Neural progenitor cell (in vitro differentiated cells): ENCODE measurements at regions not wholly inside any gene's neighbourhood (a gene's known extent, or its start where the extent isn't known, plus 50 kb on each side); places are given as distances from the start of the nearest gene placed in this dataset.

Source experiments
- DNase-seq: peaks from one replicate; pipeline ENCODE4 v3.0.0-alpha.2; 2016; ENCODE audit warnings: low spot score
- H2AFZ ChIP-seq: fragments of 200-600 bp; sonication (generic); replicated peaks from 2 replicates; pipeline ENCODE4 v1.6.1; 2016; ENCODE audit warnings: antibody characterized with exemption
- H3F3A ChIP-seq: fragments of 200-600 bp; sonication (generic); 2 replicates; pipeline ENCODE4 v1.6.1; 2016; ENCODE audit warnings: antibody characterized with exemption, low read depth
- H3K27ac ChIP-seq: fragments of 200-600 bp; sonication (generic); 2 replicates; pipeline ENCODE4 v1.5.1; 2016; ENCODE audit warnings: mild to moderate bottlenecking
- H3K27me3 ChIP-seq: fragments of 200-600 bp; sonication (generic); 2 replicates; pipeline ENCODE4 v1.6.1; 2016; ENCODE audit warnings: mild to moderate bottlenecking, moderate library complexity
- H3K36me3 ChIP-seq: fragments of 200-600 bp; sonication (generic); 2 replicates; pipeline ENCODE4 v1.5.1; 2016
- H3K4me1 ChIP-seq: fragments of 200-600 bp; sonication (generic); 2 replicates; pipeline ENCODE4 v1.6.1; 2016; ENCODE audit warnings: mixed run types
- H3K4me2 ChIP-seq: fragments of 200-600 bp; sonication (generic); 2 replicates; pipeline ENCODE4 v1.6.1; 2016
- H3K4me3 ChIP-seq: fragments of 200-600 bp; sonication (generic); 2 replicates; pipeline ENCODE4 v1.5.1; 2016
- H3K79me2 ChIP-seq: fragments of 200-600 bp; sonication (generic); 2 replicates; pipeline ENCODE4 v1.6.1; 2016; ENCODE audit warnings: low read depth
- H3K9ac ChIP-seq: fragments of 200-600 bp; sonication (generic); 2 replicates; pipeline ENCODE4 v1.6.1; 2016
- H3K9me3 ChIP-seq: fragments of 200-600 bp; sonication (generic); 2 replicates; pipeline ENCODE4 v1.5.1; 2016; ENCODE audit warnings: low read depth
- H4K20me1 ChIP-seq: fragments of 200-600 bp; sonication (generic); 2 replicates; pipeline ENCODE4 v1.6.1; 2016; ENCODE audit warnings: low read depth
- H3K27ac Mint-ChIP-seq: 3 replicates; pipeline ENCODE4 v1.8.0; 2021; ENCODE audit warnings: mixed read lengths
- H3K27me3 Mint-ChIP-seq: 2 replicates; pipeline ENCODE4 v1.8.0; 2022; ENCODE audit warnings: low read depth, mild to moderate bottlenecking, inconsistent platforms, moderate library complexity, mixed read lengths; ENCODE audit not compliant: insufficient read depth
- H3K36me3 Mint-ChIP-seq: 3 replicates; pipeline ENCODE4 v1.8.0; 2021; ENCODE audit warnings: mixed read lengths
- H3K4me1 Mint-ChIP-seq: 3 replicates; pipeline ENCODE4 v1.8.0; 2021; ENCODE audit warnings: mixed read lengths
- H3K4me3 Mint-ChIP-seq: 3 replicates; pipeline ENCODE4 v1.8.0; 2021; ENCODE audit warnings: mild to moderate bottlenecking, moderate library complexity, mixed read lengths
- H3K9me3 Mint-ChIP-seq: 3 replicates; pipeline ENCODE4 v1.8.0; 2020; ENCODE audit warnings: mixed read lengths
- EZH2 ChIP-seq: fragments of 200-600 bp; sonication (generic); IDR thresholded peaks from 2 replicates; pipeline ENCODE4 v1.6.1; 2017; ENCODE audit warnings: antibody characterized with exemption, mild to moderate bottlenecking, moderate library complexity
- EZH2phosphoT487 ChIP-seq: fragments of 200-600 bp; sonication (generic); IDR thresholded peaks from 2 replicates; pipeline ENCODE4 v1.6.1; 2017; ENCODE audit warnings: antibody characterized with exemption
- TF ChIP-seq, protein P1 (sequence below): fragments of 200-600 bp; sonication (generic); IDR thresholded peaks from 2 replicates; pipeline ENCODE4 v1.5.1; 2017; ENCODE audit warnings: antibody characterized with exemption, mild to moderate bottlenecking

DNA sequence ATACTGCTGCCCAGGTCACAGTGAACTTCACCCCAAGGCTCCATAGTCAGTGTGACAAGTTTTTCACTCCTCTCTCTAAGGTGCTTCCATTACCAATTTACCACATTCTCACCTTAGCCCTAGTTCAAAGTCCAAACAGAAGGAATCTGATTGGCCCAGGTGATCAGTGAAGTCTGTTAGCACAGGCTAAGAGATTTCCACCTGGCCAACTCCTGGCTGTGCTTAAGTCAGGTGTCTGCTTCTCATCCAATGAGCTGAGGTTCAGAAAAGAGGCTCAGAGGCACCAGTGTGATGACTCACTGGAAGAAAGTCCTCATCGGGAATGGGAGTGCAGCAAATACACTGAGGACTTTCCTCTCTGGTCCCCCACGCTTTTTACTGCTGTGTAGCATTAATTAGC, 164.4 kb upstream of the MGAT5 start:
- Mint-ChIP-seq H3K9me3 (peaks cover 7% of the 10 kb centered on the region), H3K4me3 (no peak overlapping the region), H3K36me3 (peaks cover 4% of the 10 kb centered on the region), H3K27me3 (peaks cover 12% of the 10 kb centered on the region), H3K4me1 (peaks cover 31% of the 10 kb centered on the region), H3K27ac (no peak overlapping the region)
- no peak overlapping the region for H2AFZ ChIP-seq
- H3K79me2 ChIP-seq = no peaks in the 10 kb centered on the region
- H3K4me2 ChIP-seq = no peak overlapping the region
- H3K27me3 ChIP-seq = no peaks in the 10 kb centered on the region
- no peaks in the 10 kb centered on the region for H3K9me3 ChIP-seq
- H3K4me3 ChIP-seq = no peak overlapping the region
- H3K4me1 ChIP-seq = peaks cover 18% of the 10 kb centered on the region
- no peaks in the 10 kb centered on the region for H4K20me1 ChIP-seq
- TF ChIP-seq EZH2phosphoT487 (no peak), EZH2 (no peak)
- TF ChIP-seq, protein P1, sequence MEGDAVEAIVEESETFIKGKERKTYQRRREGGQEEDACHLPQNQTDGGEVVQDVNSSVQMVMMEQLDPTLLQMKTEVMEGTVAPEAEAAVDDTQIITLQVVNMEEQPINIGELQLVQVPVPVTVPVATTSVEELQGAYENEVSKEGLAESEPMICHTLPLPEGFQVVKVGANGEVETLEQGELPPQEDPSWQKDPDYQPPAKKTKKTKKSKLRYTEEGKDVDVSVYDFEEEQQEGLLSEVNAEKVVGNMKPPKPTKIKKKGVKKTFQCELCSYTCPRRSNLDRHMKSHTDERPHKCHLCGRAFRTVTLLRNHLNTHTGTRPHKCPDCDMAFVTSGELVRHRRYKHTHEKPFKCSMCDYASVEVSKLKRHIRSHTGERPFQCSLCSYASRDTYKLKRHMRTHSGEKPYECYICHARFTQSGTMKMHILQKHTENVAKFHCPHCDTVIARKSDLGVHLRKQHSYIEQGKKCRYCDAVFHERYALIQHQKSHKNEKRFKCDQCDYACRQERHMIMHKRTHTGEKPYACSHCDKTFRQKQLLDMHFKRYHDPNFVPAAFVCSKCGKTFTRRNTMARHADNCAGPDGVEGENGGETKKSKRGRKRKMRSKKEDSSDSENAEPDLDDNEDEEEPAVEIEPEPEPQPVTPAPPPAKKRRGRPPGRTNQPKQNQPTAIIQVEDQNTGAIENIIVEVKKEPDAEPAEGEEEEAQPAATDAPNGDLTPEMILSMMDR = no peak
- no peak overlapping the region for H3K27ac ChIP-seq
- H3K36me3 ChIP-seq = no peaks in the 10 kb centered on the region
- no peak overlapping the region for H3K9ac ChIP-seq
- DNase-seq = no peak
- H3F3A ChIP-seq = peaks cover 13% of the 10 kb centered on the region

DNA sequence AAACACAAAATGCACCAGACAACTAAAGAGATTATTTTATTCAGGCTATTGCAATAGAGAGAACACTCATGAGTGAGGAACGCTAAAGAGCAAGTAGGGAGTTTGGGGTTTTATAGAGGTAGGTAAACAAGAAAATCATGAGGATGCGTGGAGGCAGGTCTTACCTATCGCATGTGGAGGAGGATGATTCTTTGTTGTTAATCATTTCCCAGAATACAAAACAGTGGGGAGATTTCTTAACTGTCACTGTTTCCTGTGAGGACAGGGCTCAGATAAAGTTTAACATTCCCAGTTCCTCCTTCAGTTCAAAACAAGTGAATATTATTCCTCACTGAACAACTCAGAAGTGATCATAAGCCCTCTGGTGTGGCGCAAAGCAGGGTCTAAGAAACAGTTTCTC, 156.1 kb upstream of the MGAT5 start:
- Mint-ChIP-seq H3K4me1 (no peaks in the 10 kb centered on the region), H3K27ac (no peak overlapping the region), H3K36me3 (no peaks in the 10 kb centered on the region), H3K4me3 (no peak overlapping the region), H3K27me3 (peaks cover 2% of the 10 kb centered on the region), H3K9me3 (peaks cover 8% of the 10 kb centered on the region)
- Histone ChIP-seq H3K4me3 (no peak overlapping the region), H3K9me3 (no peaks in the 10 kb centered on the region), H4K20me1 (no peaks in the 10 kb centered on the region), H3K36me3 (no peaks in the 10 kb centered on the region), H3K27me3 (no peaks in the 10 kb centered on the region), H2AFZ (no peak overlapping the region), H3F3A (no peaks in the 10 kb centered on the region), H3K4me2 (no peak overlapping the region), H3K4me1 (no peaks in the 10 kb centered on the region), H3K27ac (no peak overlapping the region), H3K79me2 (no peaks in the 10 kb centered on the region), H3K9ac (no peak overlapping the region)
- no peak for TF ChIP-seq EZH2phosphoT487
- TF ChIP-seq, protein P1 = no peak
- TF ChIP-seq EZH2 = no peak
- DNase-seq = no peak

- Histone ChIP-seq H3K36me3 (no peaks in the 10 kb centered on the region), H4K20me1 (no peaks in the 10 kb centered on the region), H3K4me2 (no peak overlapping the region), H3K4me1 (no peaks in the 10 kb centered on the region), H2AFZ (no peak overlapping the region), H3F3A (no peaks in the 10 kb centered on the region), H3K9me3 (no peaks in the 10 kb centered on the region), H3K4me3 (no peak overlapping the region), H3K9ac (no peak overlapping the region), H3K79me2 (no peaks in the 10 kb centered on the region), H3K27me3 (no peaks in the 10 kb centered on the region), H3K27ac (no peak overlapping the region)
- DNase-seq = no peak
- Mint-ChIP-seq H3K4me3 (no peak overlapping the region), H3K9me3 (peaks cover 8% of the 10 kb centered on the region), H3K27me3 (peaks cover 2% of the 10 kb centered on the region), H3K4me1 (no peaks in the 10 kb centered on the region), H3K27ac (no peak overlapping the region), H3K36me3 (no peaks in the 10 kb centered on the region)
- TF ChIP-seq EZH2 = no peak
- TF ChIP-seq, protein P1 = no peak
- no peak for TF ChIP-seq EZH2phosphoT487
Observed at GRCh38 chr2:134098321-134098720, 155.6 kb upstream of the MGAT5 start.

GRCh38 chr2:134099273-134099672, 154.6 kb upstream of the MGAT5 start:
- H3F3A ChIP-seq = no peaks in the 10 kb centered on the region
- Mint-ChIP-seq H3K27me3 (peaks cover 4% of the 10 kb centered on the region), H3K4me3 (no peak overlapping the region), H3K27ac (no peak overlapping the region), H3K36me3 (no peaks in the 10 kb centered on the region), H3K9me3 (peaks cover 8% of the 10 kb centered on the region), H3K4me1 (no peaks in the 10 kb centered on the region)
- H4K20me1 ChIP-seq = no peaks in the 10 kb centered on the region
- peaks cover 5% of the 10 kb centered on the region for H3K27me3 ChIP-seq
- no peak overlapping the region for H3K4me3 ChIP-seq
- H3K36me3 ChIP-seq = no peaks in the 10 kb centered on the region
- no peak overlapping the region for H3K9ac ChIP-seq
- H3K9me3 ChIP-seq = no peaks in the 10 kb centered on the region
- no peaks in the 10 kb centered on the region for H3K79me2 ChIP-seq
- no peak overlapping the region for H3K27ac ChIP-seq
- H3K4me1 ChIP-seq = no peaks in the 10 kb centered on the region
- no peak overlapping the region for H3K4me2 ChIP-seq
- TF ChIP-seq, protein P1 = no peak
- TF ChIP-seq EZH2phosphoT487 = no peak
- TF ChIP-seq EZH2 = no peak
- H2AFZ ChIP-seq = no peak overlapping the region
- no peak for DNase-seq
